ENCODE measurements at regions not wholly inside any gene's neighbourhood (a gene's known extent, or its start where the extent isn't known, plus 50 kb on each side); places are given as distances from the start of the nearest gene placed in this dataset.

- no peak for TF ChIP-seq TAF1 (IDR thresholded peaks at IDR 0.05; ENCODE audit: borderline replicate concordance, low read depth, low read length)
- no peak for TF ChIP-seq POLR2A (IDR thresholded peaks at IDR 0.05; ENCODE audit: low read depth, low read length)
Measured at GRCh38 chr14:24705840-24706239, 71.8 kb upstream of the GZMB start.
